Hepatocyte (in vitro differentiated cells): ENCODE measurements at regions not wholly inside any gene's neighbourhood (a gene's known extent, or its start where the extent isn't known, plus 50 kb on each side); places are given as distances from the start of the nearest gene placed in this dataset.
A peak's percentile ranks its signal among the peaks of the same experiment; 100 is the strongest.
"Not testable (repeated sequence)": the region's sequence is repeated elsewhere in the genome, so short reads cannot be mapped to it uniquely, and the experiment has no call there.

Source experiments
- DNase-seq: peaks from one replicate; pipeline ENCODE4 v3.0.0-alpha.2; 2016; ENCODE audit warnings: low spot score
- H2AFZ ChIP-seq: fragments of 200-600 bp; sonication (generic); 2 replicates; pipeline ENCODE4 v1.6.0; 2016; ENCODE audit warnings: antibody characterized with exemption, mild to moderate bottlenecking
- H3K27ac ChIP-seq: fragments of 200-600 bp; sonication (generic); 2 replicates; pipeline ENCODE4 v1.5.1; 2016; ENCODE audit warnings: mild to moderate bottlenecking
- H3K27me3 ChIP-seq: fragments of 200-600 bp; sonication (generic); 2 replicates; pipeline ENCODE4 v1.6.1; 2016
- H3K36me3 ChIP-seq: fragments of 200-600 bp; sonication (generic); replicated peaks from 2 replicates; pipeline ENCODE4 v1.5.1; 2016; ENCODE audit warnings: low read depth; ENCODE audit not compliant: insufficient read depth
- H3K4me1 ChIP-seq: fragments of 200-600 bp; sonication (generic); 2 replicates; pipeline ENCODE4 v1.5.1; 2016; ENCODE audit warnings: mild to moderate bottlenecking, moderate library complexity; ENCODE audit not compliant: insufficient read depth
- H3K4me2 ChIP-seq: fragments of 200-600 bp; sonication (generic); 2 replicates; pipeline ENCODE4 v1.6.0; 2016
- H3K4me3 ChIP-seq: fragments of 200-600 bp; sonication (generic); 2 replicates; pipeline ENCODE4 v1.5.1; 2016; ENCODE audit warnings: mild to moderate bottlenecking
- H3K79me2 ChIP-seq: fragments of 200-600 bp; sonication (generic); 2 replicates; pipeline ENCODE4 v1.6.0; 2017; ENCODE audit warnings: mild to moderate bottlenecking
- H3K9me2 ChIP-seq: fragments of 200-600 bp; sonication (generic); replicated peaks from 2 replicates; pipeline ENCODE4 v1.6.0; 2017; ENCODE audit warnings: mild to moderate bottlenecking; ENCODE audit not compliant: insufficient read depth
- H3K9me3 ChIP-seq: fragments of 200-600 bp; sonication (generic); 2 replicates; pipeline ENCODE4 v1.5.1; 2016; ENCODE audit warnings: low read depth, mild to moderate bottlenecking
- H4K20me1 ChIP-seq: fragments of 200-600 bp; sonication (generic); 2 replicates; pipeline ENCODE4 v1.6.0; 2016; ENCODE audit warnings: mild to moderate bottlenecking; ENCODE audit not compliant: insufficient read depth, poor library complexity, severe bottlenecking
- CTCF ChIP-seq: fragments of 200-600 bp; sonication (generic); IDR thresholded peaks from 2 replicates; pipeline ENCODE4 v1.5.1; 2016; ENCODE audit warnings: antibody characterized with exemption, mild to moderate bottlenecking; ENCODE audit not compliant: poor library complexity
- EZH2 ChIP-seq: fragments of 200-600 bp; sonication (generic); IDR thresholded peaks from 2 replicates; pipeline ENCODE4 v1.6.1; 2016; ENCODE audit warnings: antibody characterized with exemption, mild to moderate bottlenecking, borderline replicate concordance
- EZH2phosphoT487 ChIP-seq: fragments of 200-600 bp; sonication (generic); IDR thresholded peaks from one replicate; pipeline ENCODE4 v1.6.1; 2018; ENCODE audit warnings: antibody characterized with exemption, mild to moderate bottlenecking, low read depth, moderate library complexity; ENCODE audit not compliant: unreplicated experiment, severe bottlenecking
- WGBS: methylation state at CpG from one replicate; pipeline ENCODE4 v1.1.6; 2016; ENCODE audit warnings: low lambda C conversion rate; ENCODE audit errors: missing lambda C conversion rate; 5-methylcytosine and 5-hydroxymethylcytosine counted together

GRCh38 chr5:144040615-144041305 is 129.7 kb downstream of the YIPF5 start:
- H2AFZ ChIP-seq: no peak overlapping the region

GRCh38 chr5:144042156-144042555 is 128.3 kb downstream of the YIPF5 start:
- Histone ChIP-seq H3K4me1 (no peaks in the 10 kb centered on the region), H4K20me1 (no peaks in the 10 kb centered on the region), H3K4me3 (no peak overlapping the region), H3K79me2 (no peaks in the 10 kb centered on the region), H3K9me2 (no peaks in the 10 kb centered on the region), H2AFZ (no peak overlapping the region), H3K27ac (no peak overlapping the region), H3K9me3 (no peaks in the 10 kb centered on the region), H3K36me3 (no peaks in the 10 kb centered on the region), H3K27me3 (no peaks in the 10 kb centered on the region), H3K4me2 (no peak overlapping the region)
- no peak for TF ChIP-seq EZH2
- TF ChIP-seq CTCF: no peak
- no peak for TF ChIP-seq EZH2phosphoT487
- DNase-seq: no peak
- 75% methylated on average over 7 of the region's 7 CpGs for WGBS

More at GRCh38 chr5:144040615-144041305, 129.7 kb downstream of the YIPF5 start:
- no peak overlapping the region for H3K27ac ChIP-seq
- no peaks in the 10 kb centered on the region for H3K4me1 ChIP-seq
- DNase-seq: no peak
- no peak for TF ChIP-seq EZH2phosphoT487
- TF ChIP-seq CTCF: no peak
- no peak for TF ChIP-seq EZH2
- no peaks in the 10 kb centered on the region for H3K9me2 ChIP-seq
- H3K4me3 ChIP-seq: no peak overlapping the region
- H3K36me3 ChIP-seq: no peaks in the 10 kb centered on the region
- H3K4me2 ChIP-seq: no peak overlapping the region
- no peaks in the 10 kb centered on the region for H4K20me1 ChIP-seq
- 51% methylated on average over 2 of the region's 2 CpGs for WGBS
- no peaks in the 10 kb centered on the region for H3K79me2 ChIP-seq
- H3K27me3 ChIP-seq: no peaks in the 10 kb centered on the region
- no peaks in the 10 kb centered on the region for H3K9me3 ChIP-seq

GRCh38 chr5:144048259-144048856 is 122.1 kb downstream of the YIPF5 start:
- Histone ChIP-seq H2AFZ (no peak overlapping the region), H3K36me3 (no peaks in the 10 kb centered on the region), H3K79me2 (no peaks in the 10 kb centered on the region), H4K20me1 (no peaks in the 10 kb centered on the region), H3K27me3 (no peaks in the 10 kb centered on the region), H3K9me3 (no peaks in the 10 kb centered on the region), H3K4me3 (no peak overlapping the region), H3K9me2 (no peaks in the 10 kb centered on the region), H3K4me2 (peak overlapping the region; percentile 49), H3K27ac (no peak overlapping the region), H3K4me1 (no peaks in the 10 kb centered on the region)
- DNase-seq: no peak
- WGBS: 61% methylated on average over 9 of the region's 9 CpGs
- TF ChIP-seq EZH2phosphoT487: no peak
- TF ChIP-seq CTCF: no peak
- TF ChIP-seq EZH2: no peak

- not testable (repeated sequence) for H3K27me3 ChIP-seq, DNase-seq, H3K4me2 ChIP-seq, H2AFZ ChIP-seq, H3K79me2 ChIP-seq, H4K20me1 ChIP-seq, H3K9me3 ChIP-seq, H3K4me3 ChIP-seq, H3K9me2 ChIP-seq, H3K27ac ChIP-seq, H3K36me3 ChIP-seq, H3K4me1 ChIP-seq
- WGBS: 86% methylated on average over 6 of the region's 6 CpGs
Observed at GRCh38 chr5:144055391-144055790, 115.1 kb downstream of the YIPF5 start.

GRCh38 chr5:144060091-144060490 is 110.4 kb downstream of the YIPF5 start:
- H3K4me3 ChIP-seq, H3K4me1 ChIP-seq, H3K27ac ChIP-seq, H3K79me2 ChIP-seq, H2AFZ ChIP-seq, H4K20me1 ChIP-seq, H3K4me2 ChIP-seq, H3K36me3 ChIP-seq, H3K9me2 ChIP-seq, H3K27me3 ChIP-seq, DNase-seq, H3K9me3 ChIP-seq: not testable (repeated sequence)
- WGBS: 98% methylated on average over 2 of the region's 2 CpGs
